ENCODE measurements at regions not wholly inside any gene's neighbourhood (a gene's known extent, or its start where the extent isn't known, plus 50 kb on each side); places are given as distances from the start of the nearest gene placed in this dataset.
A peak's percentile ranks its signal among the peaks of the same experiment; 100 is the strongest.

GRCh38 chr18:28831476-28831875 is 654.5 kb upstream of the CDH2 start:
- peak; percentile 49 for DNase-seq (ENCODE audit: low read depth)
- no peak overlapping the region for H3K4me3 ChIP-seq (ENCODE audit: low read depth, low read length)
- no peak for TF ChIP-seq CTCF (IDR thresholded peaks at IDR 0.05; ENCODE audit: insufficient read depth, low read length)

GRCh38 chr18:28826107-28826506 is 649.2 kb upstream of the CDH2 start:
- TF ChIP-seq CTCF (IDR thresholded peaks at IDR 0.05; ENCODE audit: insufficient read depth, low read length): no peak

GRCh38 chr18:28824183-28824574 is 647.2 kb upstream of the CDH2 start:
- no peak for DNase-seq (ENCODE audit: low read depth)
- H3K4me3 ChIP-seq (ENCODE audit: low read depth, low read length): no peak overlapping the region
- no peak for TF ChIP-seq CTCF (IDR thresholded peaks at IDR 0.05; ENCODE audit: insufficient read depth, low read length)

More at GRCh38 chr18:28826107-28826506, 649.2 kb upstream of the CDH2 start:
- H3K4me3 ChIP-seq (ENCODE audit: low read depth, low read length): no peak overlapping the region
- DNase-seq (ENCODE audit: low read depth): no peak

- H3K4me3 ChIP-seq (ENCODE audit: low read depth, low read length): no peak overlapping the region
- DNase-seq (ENCODE audit: low read depth): no peak
- no peak for TF ChIP-seq CTCF (IDR thresholded peaks at IDR 0.05; ENCODE audit: insufficient read depth, low read length)
These were observed 646.7 kb upstream of the CDH2 start for GRCh38 chr18:28823506-28824182.

GRCh38 chr18:28820353-28820752 is 643.4 kb upstream of the CDH2 start:
- no peak overlapping the region for H3K4me3 ChIP-seq (ENCODE audit: low read depth, low read length)
- DNase-seq (ENCODE audit: low read depth): no peak
- no peak for TF ChIP-seq CTCF (IDR thresholded peaks at IDR 0.05; ENCODE audit: insufficient read depth, low read length)

GRCh38 chr18:28816155-28816554 is 639.2 kb upstream of the CDH2 start:
- no peak for TF ChIP-seq CTCF (IDR thresholded peaks at IDR 0.05; ENCODE audit: insufficient read depth, low read length)
- DNase-seq (ENCODE audit: low read depth): no peak
- no peak overlapping the region for H3K4me3 ChIP-seq (ENCODE audit: low read depth, low read length)

GRCh38 chr18:28814365-28814764 is 637.4 kb upstream of the CDH2 start:
- TF ChIP-seq CTCF (IDR thresholded peaks at IDR 0.05; ENCODE audit: insufficient read depth, low read length): no peak
- DNase-seq (ENCODE audit: low read depth): no peak
- no peak overlapping the region for H3K4me3 ChIP-seq (ENCODE audit: low read depth, low read length)
